A172 (cell line): ENCODE measurements at regions not wholly inside any gene's neighbourhood (a gene's known extent, or its start where the extent isn't known, plus 50 kb on each side); places are given as distances from the start of the nearest gene placed in this dataset.

ENCODE experiments used
- DNase-seq: peaks from one replicate; pipeline ENCODE4 v3.0.0-alpha.2; 2015; ENCODE audit warnings: low spot score

- DNase-seq: no peak
These were observed 56.6 kb upstream of the BEX4 start for GRCh38 chrX:103158317-103158621.

GRCh38 chrX:103157496-103158316 is 57.2 kb upstream of the BEX4 start:
- DNase-seq: peak; percentile 7

- no peak for DNase-seq
These were observed 59.7 kb upstream of the BEX4 start for GRCh38 chrX:103155201-103155600.

DNA sequence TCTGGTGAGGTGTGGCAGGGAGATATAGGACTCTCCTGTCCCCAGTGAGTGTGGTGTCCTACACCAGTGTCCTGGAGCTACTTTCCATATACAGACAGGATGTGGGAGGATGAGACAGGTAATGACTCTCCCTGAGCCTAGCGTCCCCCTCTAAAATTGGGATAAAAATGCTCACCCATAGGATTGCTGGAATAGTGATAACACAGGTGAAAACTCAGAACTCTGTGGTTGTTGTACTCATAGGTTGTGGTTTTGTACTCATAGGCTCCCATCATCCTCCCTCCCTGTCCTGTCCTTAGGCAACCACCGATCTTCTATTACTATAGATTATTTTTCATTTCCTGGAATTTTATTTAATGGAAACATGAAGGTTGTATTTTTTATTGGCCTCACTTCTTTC is 60.7 kb upstream of the NXF3 start:
- no peak for DNase-seq

DNA sequence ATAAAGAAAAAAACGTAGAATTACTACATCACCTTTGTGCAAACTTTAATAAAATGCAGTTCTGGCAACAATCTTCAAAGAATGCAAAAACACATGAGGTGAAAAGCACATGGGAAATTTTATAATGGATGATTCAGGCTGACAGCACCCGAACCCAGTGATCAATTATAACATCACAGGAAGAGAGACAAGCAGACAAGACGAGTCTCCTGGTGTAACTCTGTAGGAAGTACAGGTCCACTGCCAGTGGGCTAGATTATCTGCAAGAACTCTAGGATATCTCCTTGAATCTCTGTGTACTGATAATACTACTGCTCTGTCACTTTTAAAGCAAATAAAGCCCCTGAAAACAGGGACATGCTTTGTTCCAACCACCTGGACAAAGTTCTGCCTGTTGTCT is 58.9 kb upstream of the NXF3 start:
- no peak for DNase-seq

DNA sequence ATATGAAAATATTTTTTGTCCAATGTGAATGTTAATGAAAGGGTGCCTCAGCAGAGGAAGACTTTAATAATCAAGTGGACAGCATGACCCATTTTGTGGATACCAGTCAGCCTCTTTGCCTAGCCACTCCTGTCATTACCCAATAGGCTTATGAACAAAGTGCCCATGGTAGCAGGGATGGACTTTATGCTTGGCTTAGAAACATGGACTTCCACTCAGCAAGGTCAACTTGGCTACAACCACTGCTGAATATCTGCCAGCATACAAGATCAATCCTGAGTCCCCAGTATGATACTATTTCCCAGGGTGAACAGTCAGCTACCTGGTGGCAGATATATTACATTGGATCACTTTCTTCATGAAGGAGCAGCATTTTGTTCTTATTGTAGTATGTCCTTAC is 56.7 kb upstream of the NXF3 start:
- DNase-seq: no peak

DNA sequence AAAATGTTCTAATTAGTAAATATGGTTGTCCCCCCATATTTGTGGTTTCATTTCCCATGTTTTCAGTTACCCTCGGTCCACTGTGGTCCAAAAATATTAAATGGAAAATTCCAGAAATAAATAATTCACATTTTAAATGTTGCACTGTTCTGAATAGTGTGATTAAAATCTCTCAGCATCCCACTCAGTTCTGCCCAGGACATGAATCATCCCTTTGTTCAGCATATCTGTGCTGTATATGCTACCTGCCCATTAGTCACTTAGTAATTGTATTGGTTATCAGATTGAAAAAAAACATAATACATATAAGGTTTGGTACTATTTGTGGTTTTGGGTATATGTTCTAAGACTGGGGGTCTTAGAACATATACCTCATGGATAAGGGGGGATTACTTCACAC is 55.1 kb upstream of the NXF3 start:
- DNase-seq: no peak
